HG02852 (cell line): ENCODE measurements at regions not wholly inside any gene's neighbourhood (a gene's known extent, or its start where the extent isn't known, plus 50 kb on each side); places are given as distances from the start of the nearest gene placed in this dataset.

Experiments
- ATAC-seq: cut with Tn5 transposase; IDR thresholded peaks from one replicate; pipeline ENCODE4 v1.9.1; 2021; ENCODE audit warnings: mild to moderate bottlenecking, moderate library complexity; ENCODE audit not compliant: unreplicated experiment

DNA sequence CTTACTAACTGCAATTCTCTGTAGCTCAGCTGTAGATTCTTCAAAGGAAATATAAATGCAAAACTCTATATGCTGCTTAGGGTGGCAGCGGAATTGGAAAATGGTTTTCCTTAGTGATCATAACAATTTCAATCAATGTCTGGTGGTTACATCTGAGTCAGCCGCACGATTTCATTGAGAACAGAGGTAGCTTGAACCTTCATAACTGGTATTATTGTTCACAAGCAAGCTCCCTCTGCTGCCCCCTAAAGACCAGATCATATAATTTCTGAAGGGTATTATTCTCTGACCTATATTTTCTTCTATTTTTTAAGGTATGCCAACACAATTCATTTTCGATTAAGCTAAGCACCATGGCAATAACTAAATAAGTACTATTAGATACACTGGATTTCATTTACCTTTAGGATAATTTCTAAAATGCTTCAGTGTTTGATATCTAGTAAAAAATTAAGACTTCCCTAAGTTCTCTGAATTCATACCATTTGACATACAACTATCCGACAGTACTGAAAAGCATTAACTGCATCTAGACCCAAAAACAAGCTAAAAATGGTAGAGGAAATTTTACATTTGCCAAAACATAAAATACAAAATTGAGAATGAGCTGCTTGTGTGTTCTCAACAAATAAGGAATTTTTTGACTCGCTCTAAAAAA, 181.1 kb upstream of the SPEF2 start:
- ATAC-seq = peak; percentile 45

- no peak for ATAC-seq
Measured at GRCh38 chr5:35430381-35431162, 187.1 kb upstream of the SPEF2 start.

DNA sequence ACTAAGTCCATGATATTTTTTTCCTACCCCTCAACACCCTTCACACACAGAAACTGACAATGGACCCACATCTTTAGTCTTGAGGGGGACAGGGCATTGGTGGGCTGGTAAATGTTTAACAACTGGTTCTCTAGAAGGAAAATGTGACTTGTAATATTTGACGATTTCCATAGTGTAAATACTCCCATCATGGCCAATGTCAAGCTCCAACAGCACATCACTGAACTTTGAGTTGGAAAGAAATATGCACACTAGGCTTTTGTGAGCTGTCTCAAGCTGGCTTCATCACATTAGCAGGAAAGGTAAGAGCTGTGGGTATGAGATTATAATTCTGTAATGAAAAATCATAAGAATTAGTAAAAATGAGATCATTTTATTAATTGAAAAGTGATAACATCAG, 189.9 kb upstream of the PRLR start:
- no peak for ATAC-seq

GRCh38 chr5:35417040-35417439, 186.8 kb upstream of the PRLR start:
- ATAC-seq = no peak

DNA sequence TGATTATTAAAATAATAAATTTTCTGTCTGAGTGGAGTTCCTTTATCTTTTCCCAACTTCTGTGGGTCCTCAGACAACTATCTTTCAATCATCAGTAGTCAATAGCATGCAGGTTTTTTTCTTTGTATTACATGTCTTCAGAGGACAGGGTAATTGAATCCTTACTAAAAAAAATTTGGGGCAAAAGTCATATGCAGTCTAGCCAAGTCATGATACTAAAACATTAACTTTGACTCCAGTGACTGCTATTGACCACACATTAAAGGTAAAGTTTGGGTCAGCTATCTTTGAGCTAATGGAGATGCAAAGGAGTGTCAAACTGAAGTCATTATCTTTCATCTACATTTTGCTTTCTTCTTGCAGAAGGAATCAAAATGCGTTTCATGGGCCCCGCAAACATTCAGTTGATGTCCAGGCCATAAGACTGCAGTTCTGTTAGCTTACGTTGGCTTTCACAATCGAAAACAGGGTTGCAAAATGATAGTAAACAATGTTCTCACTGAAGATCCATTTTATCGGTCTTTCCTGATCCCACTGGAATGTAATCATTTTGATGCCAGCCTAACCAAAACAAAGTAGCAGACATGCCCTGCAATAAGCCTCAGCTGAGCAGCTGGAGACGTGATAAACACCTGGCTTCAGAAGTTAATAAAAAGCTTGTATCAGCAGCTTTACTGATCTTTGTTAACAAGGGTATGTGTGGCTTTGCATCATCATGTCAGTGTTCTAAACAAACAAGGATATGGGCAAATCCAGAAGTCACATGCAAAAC, 186.1 kb upstream of the PRLR start:
- ATAC-seq = no peak

- ATAC-seq = no peak
Measured at GRCh38 chr5:35415309-35415708, 185.0 kb upstream of the PRLR start.

DNA sequence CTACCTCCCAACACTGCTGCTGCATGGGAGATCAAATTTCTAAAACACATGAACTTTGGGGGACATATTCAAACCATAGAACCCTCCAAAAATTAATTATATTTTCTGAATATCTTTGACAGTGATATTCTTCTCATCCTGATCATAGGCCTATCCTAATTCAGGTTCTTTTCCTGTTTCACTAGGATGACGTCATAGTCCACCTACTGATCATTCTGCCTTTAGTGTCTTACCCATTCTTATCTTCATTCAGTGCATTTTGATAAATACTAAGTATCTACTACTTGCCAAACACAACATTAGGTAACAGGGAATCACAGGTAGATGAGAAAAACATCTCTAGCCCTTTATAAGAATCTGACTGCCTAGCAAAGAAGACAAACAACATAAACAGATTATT, 179.1 kb upstream of the PRLR start:
- no peak for ATAC-seq

GRCh38 chr5:35408146-35408545, 177.9 kb upstream of the PRLR start:
- no peak for ATAC-seq

DNA sequence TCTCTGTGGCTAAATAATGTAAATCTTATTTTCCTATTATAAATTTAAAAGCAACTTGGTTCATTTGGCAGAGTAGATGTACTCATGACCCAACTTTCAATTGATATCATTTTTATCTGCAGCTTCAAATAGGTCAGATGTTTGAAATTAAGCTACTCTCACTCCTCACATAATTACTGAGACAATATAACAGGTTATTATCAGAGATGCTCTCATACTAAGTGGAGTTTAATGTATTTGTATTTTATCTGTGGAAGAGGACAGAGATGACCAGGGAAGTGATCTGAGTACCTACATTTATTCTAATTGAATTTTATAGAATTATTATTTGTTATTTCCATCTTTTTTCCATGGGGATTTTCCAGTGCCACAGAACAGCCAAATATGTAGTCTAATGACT, 177.4 kb upstream of the PRLR start:
- ATAC-seq = no peak

- ATAC-seq = no peak
Measured at GRCh38 chr5:35405938-35406337, 175.7 kb upstream of the PRLR start.

DNA sequence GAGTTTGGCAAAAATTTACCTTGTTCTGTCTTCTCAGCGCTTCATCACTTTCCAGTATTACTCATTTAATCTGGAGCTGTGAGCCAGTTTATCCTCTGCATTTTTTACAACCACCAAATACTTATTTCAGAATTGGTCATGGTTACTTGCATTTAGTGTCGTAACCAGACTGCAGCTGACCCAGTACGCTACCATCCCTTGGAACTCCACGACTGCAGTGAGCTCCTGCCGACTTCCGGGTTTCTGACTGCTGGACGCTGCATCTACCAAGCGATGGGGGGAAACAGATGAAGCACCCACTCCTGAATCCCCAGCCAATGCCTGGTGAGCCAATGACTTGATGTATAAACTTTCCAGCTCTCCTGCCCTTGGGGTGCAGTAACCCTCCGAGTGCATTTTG, 174.4 kb upstream of the PRLR start:
- ATAC-seq = no peak

DNA sequence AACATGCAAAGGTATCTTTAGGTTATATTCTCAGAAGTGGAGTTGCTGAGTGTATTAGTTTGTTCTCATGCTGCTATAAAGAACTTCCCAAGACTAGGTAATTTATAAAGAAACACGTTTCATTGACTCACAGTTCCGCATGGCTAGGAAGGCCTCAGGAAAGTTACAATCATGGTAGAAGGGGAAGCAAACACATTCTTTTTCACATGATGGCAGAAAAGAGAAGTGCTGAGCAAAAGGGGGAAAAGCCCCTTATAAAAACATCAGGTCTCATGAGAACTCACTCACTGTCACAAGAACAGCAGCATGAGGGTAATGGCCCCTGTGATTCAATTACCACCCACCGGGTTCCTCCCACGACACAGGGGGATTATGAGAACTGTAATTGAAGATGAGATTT, 163.6 kb upstream of the PRLR start:
- ATAC-seq = no peak

DNA sequence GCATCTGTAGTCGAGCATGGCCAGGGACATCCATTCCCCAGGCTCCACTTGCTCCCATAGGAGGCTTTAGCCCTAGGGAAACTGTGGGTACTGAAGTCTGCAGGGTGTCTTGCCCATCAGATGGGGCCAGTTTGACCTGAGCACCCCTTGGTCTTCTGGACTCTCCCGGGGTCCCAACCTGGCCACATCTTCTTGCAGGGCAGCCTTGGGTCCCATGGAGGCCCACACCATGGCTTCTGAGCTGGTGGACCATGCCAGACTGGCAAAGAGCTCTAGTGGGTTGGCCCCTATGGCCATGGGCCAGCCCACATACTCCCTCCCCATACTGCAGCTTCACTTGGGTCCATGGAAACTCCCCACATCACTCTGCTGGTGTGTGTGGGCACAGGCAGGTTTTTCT, 154.4 kb upstream of the PRLR start:
- ATAC-seq = no peak

DNA sequence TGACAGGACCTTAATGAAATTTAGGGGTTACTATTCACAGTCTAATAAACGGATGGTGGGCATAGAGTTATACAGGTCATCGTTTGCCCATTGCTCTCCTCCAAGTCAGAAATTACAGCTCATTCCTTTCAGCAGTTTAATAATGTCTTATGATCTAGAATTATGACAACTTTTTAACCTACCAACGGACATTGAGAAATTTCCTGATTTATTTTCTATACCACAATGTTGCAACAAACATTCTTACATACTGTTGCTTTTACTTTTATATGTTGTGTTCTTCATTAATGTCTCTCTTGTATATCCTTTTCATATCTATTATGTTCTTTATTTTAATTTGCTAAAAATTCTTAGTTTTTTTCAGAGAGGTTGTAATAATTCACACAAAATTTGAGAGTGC, 152.8 kb upstream of the PRLR start:
- no peak for ATAC-seq

DNA sequence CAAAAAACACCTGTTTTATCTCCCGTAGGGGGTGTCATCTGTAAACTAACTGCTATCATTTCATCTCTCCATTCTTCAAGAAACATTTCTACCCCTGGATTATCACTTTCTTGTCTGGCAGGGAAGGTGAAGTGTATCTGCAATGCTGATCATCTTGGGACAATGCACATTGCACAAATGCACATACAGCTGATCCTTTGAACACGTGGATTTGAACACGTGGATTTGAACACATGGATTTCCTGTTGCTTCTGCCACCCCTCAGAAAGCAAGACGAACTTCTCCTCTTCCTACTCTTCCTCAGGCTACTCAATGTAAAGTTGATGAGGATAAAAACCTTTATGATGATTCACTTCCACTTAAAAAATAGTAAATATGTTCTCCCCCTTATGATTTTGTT, 147.4 kb upstream of the PRLR start:
- ATAC-seq = no peak

GRCh38 chr5:35374584-35374983, 144.3 kb upstream of the PRLR start:
- ATAC-seq = no peak

DNA sequence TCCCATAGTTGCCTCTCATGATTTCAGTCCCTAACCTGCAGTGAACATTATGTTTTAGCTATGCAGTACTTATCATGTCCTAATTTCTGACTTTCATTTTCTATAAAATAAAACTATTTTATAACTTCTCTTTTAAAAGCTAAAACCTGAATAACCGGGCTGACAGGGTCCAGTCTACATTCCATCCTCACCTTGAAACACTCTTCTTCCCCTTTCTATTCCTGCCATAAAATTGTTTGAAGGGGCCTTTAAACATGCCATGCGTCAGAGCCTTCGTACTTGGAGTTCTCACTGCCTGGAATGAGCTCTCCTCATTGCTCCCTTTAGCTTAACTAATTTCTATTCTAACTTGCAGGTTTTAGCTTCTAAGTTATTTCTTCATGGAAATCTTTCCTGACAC, 143.0 kb upstream of the PRLR start:
- no peak for ATAC-seq

DNA sequence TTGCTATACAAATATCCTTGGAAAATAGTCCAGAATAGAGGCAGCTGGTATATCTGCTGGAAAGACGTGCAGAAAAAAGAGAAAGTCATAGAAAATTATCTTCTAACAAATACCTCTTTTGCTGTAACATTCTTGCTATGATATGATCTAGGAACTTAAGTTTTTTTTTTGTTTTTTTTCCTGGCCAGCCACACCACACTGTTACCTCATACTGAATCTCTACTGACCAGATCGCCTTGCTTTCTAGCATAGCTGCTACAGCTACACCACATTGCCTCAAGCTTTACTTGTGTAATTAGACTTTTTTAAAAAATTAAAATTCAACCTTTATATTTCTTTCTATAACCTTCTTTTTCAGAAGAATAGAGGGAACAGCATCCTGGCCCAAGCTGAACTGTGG, 142.2 kb upstream of the PRLR start:
- no peak for ATAC-seq

- no peak for ATAC-seq
Measured at GRCh38 chr5:35371951-35372426, 141.7 kb upstream of the PRLR start.

GRCh38 chr5:35370871-35371270, 140.6 kb upstream of the PRLR start:
- no peak for ATAC-seq

DNA sequence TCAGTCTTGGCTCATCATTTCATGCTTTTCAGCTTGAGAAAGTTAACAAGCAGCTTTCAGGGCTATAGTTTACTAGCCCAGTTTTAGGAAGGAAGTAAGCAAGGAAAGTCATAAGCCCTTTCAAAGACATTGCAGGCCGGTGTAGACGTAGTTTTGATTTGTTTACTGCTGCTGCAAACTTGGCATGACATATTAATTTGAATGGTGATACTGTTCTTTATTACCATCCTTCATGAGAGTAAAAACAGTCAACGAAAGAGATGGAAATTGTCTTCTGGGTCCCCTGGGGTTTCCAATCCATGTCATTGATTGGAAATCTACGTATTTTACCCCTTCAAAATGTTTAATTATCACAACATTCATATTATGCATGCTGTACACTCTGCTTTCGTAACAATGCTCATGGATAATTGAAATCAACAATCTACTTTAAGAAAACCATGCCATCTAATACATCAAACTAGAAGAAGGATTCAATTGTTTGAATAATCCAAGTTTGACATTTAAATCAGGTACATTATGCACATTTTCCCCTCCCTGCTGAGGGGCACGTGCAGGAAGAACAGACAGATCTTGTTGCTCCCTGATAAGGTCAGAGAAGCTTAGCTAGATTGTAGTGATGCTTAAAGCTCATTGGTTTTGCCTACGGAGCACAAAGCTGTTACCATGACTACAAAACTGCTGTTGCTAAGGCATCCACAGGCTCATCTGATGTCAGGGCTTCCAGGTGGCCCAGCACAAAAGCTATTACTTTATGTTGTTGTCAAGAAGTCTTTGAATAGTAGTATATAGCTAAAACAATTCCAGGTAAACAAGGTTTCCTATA, 139.9 kb upstream of the PRLR start:
- no peak for ATAC-seq
